ENCODE measurements at regions not wholly inside any gene's neighbourhood (a gene's known extent, or its start where the extent isn't known, plus 50 kb on each side); places are given as distances from the start of the nearest gene placed in this dataset.

- TF ChIP-seq, protein P1, sequence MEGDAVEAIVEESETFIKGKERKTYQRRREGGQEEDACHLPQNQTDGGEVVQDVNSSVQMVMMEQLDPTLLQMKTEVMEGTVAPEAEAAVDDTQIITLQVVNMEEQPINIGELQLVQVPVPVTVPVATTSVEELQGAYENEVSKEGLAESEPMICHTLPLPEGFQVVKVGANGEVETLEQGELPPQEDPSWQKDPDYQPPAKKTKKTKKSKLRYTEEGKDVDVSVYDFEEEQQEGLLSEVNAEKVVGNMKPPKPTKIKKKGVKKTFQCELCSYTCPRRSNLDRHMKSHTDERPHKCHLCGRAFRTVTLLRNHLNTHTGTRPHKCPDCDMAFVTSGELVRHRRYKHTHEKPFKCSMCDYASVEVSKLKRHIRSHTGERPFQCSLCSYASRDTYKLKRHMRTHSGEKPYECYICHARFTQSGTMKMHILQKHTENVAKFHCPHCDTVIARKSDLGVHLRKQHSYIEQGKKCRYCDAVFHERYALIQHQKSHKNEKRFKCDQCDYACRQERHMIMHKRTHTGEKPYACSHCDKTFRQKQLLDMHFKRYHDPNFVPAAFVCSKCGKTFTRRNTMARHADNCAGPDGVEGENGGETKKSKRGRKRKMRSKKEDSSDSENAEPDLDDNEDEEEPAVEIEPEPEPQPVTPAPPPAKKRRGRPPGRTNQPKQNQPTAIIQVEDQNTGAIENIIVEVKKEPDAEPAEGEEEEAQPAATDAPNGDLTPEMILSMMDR (conservative IDR thresholded peaks at IDR 0.05; ENCODE audit: low read depth, low read length), result no peak
- TF ChIP-seq SMC3 (IDR thresholded peaks at IDR 0.05; ENCODE audit: low read depth, low read length) (no peak), MAZ (IDR thresholded peaks at IDR 0.05; ENCODE audit: borderline replicate concordance, low read depth, low read length) (no peak), MAFK (IDR thresholded peaks at IDR 0.05; ENCODE audit: low read depth, low read length) (no peak), MXI1 (IDR thresholded peaks at IDR 0.05; ENCODE audit: borderline replicate concordance, low read depth, low read length) (no peak), CEBPB (IDR thresholded peaks at IDR 0.05; ENCODE audit: low read depth, low read length) (no peak), USF2 (IDR thresholded peaks at IDR 0.05; ENCODE audit: low read depth, low read length) (no peak), RCOR1 (IDR thresholded peaks at IDR 0.05; ENCODE audit: insufficient replicate concordance, low read length) (no peak), RFX5 (IDR thresholded peaks at IDR 0.05; ENCODE audit: low read depth, low read length) (no peak), POLR2A (IDR thresholded peaks at IDR 0.05; ENCODE audit: low read depth, low read length) (no peak), NFE2L2 (IDR thresholded peaks at IDR 0.05; ENCODE audit: low read depth, low read length) (no peak)
These were observed 156.0 kb upstream of the ARHGAP5 start for GRCh38 chr14:31920989-31921650.
